Activated T-cell treated with anti-CD3 and anti-CD28 coated beads, Interleukin-2, amount 50 U/mL, for 4 hours (primary cell): ENCODE measurements at regions not wholly inside any gene's neighbourhood (a gene's known extent, or its start where the extent isn't known, plus 50 kb on each side); places are given as distances from the start of the nearest gene placed in this dataset.

ENCODE experiments used
- ATAC-seq, 2 donors: fragments of 200-7000 bp; cut with Tn5 transposase; one replicate each; pipeline ENCODE4 v1.10.0; 2021
- DNase-seq: peaks from one replicate; pipeline ENCODE4 v3.0.0-alpha.2; 2020
- H3K27me3 Mint-ChIP-seq: one replicate; pipeline ENCODE4 v1.8.0; 2021; ENCODE audit warnings: low read depth, mixed read lengths
- H3K36me3 Mint-ChIP-seq: one replicate; pipeline ENCODE4 v1.8.0; 2022; ENCODE audit warnings: mixed read lengths; ENCODE audit not compliant: insufficient read depth
- H3K4me1 Mint-ChIP-seq: one replicate; pipeline ENCODE4 v1.8.0; 2021; ENCODE audit warnings: low read depth, mixed read lengths
- H3K4me3 Mint-ChIP-seq: one replicate; pipeline ENCODE4 v1.8.0; 2021; ENCODE audit warnings: mild to moderate bottlenecking, moderate library complexity, mixed read lengths
- H3K9me3 Mint-ChIP-seq: one replicate; pipeline ENCODE4 v1.8.0; 2021; ENCODE audit warnings: mixed read lengths

- Mint-ChIP-seq H3K4me1 (peaks cover 2% of the 10 kb centered on the region), H3K4me3 (no peak overlapping the region), H3K9me3 (no peaks in the 10 kb centered on the region), H3K27me3 (peaks cover 40% of the 10 kb centered on the region), H3K36me3 (no peaks in the 10 kb centered on the region)
- DNase-seq (no peak), ATAC-seq (no peak)
These were observed 128.3 kb upstream of the PRMT8 start for GRCh38 chr12:3362737-3363136.

GRCh38 chr12:3363608-3364007 lies 127.4 kb upstream of the PRMT8 start:
- H3K27me3 Mint-ChIP-seq, result peaks cover 40% of the 10 kb centered on the region

GRCh38 chr12:3364226-3364625 lies 126.8 kb upstream of the PRMT8 start:
- peaks cover 2% of the 10 kb centered on the region for H3K4me1 Mint-ChIP-seq
- H3K36me3 Mint-ChIP-seq, result no peaks in the 10 kb centered on the region
- no peaks in the 10 kb centered on the region for H3K9me3 Mint-ChIP-seq
- H3K27me3 Mint-ChIP-seq, result peaks cover 40% of the 10 kb centered on the region
- ATAC-seq (no peak), DNase-seq (no peak)
- H3K4me3 Mint-ChIP-seq, result no peak overlapping the region

More at GRCh38 chr12:3363608-3364007, 127.4 kb upstream of the PRMT8 start:
- Mint-ChIP-seq H3K4me3 (no peak overlapping the region), H3K4me1 (peaks cover 2% of the 10 kb centered on the region), H3K9me3 (no peaks in the 10 kb centered on the region), H3K36me3 (no peaks in the 10 kb centered on the region)
- DNase-seq (no peak), ATAC-seq (no peak)

- H3K36me3 Mint-ChIP-seq, result no peaks in the 10 kb centered on the region
- H3K9me3 Mint-ChIP-seq, result no peaks in the 10 kb centered on the region
- peaks cover 2% of the 10 kb centered on the region for H3K4me1 Mint-ChIP-seq
- ATAC-seq (no peak), DNase-seq (no peak)
- peaks cover 40% of the 10 kb centered on the region for H3K27me3 Mint-ChIP-seq
- no peak overlapping the region for H3K4me3 Mint-ChIP-seq
These were observed 126.1 kb upstream of the PRMT8 start for GRCh38 chr12:3364661-3365462.

- Mint-ChIP-seq H3K4me3 (no peak overlapping the region), H3K36me3 (no peaks in the 10 kb centered on the region), H3K27me3 (peaks cover 35% of the 10 kb centered on the region), H3K9me3 (no peaks in the 10 kb centered on the region), H3K4me1 (peaks cover 2% of the 10 kb centered on the region)
- ATAC-seq (peak; percentile 36 to 43), DNase-seq (no peak)
These were observed 125.3 kb upstream of the PRMT8 start for GRCh38 chr12:3365463-3366411.

DNA sequence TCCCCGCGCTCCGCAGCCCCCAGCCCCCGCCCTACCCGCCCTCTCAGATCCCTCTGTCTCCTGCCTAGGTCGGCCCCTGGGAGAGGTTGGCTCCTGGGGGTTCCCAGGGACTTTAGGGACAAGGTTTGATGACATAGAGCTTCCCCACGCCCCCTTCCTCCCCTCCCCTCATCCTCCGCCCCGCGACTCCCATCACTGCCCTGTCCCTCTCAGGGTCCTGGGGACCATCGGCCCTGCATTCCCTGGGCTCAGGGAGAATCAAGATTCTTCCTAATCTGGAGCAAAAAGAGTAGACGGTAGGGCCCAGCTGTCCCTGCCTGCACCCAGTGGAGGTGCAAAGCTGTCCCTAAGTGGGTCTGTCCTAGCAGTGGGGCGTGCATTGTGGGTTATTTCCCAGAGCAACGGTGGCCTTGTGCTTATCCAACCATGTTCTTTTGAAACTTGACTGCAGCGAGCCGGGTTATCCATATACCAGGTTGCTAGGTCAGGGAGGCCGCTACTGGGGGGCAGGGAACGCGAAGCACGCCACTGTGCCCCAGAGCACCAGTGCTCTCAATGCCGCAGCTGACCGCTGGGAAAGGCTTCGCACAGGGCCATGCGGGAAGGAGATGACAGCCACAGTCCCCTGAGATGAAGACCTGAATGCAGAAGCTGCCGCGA lies 124.4 kb upstream of the PRMT8 start:
- peak in 1 of 2 donors; percentile 6 for ATAC-seq
- Mint-ChIP-seq H3K4me3 (no peak overlapping the region), H3K36me3 (no peaks in the 10 kb centered on the region), H3K9me3 (no peaks in the 10 kb centered on the region), H3K27me3 (peaks cover 30% of the 10 kb centered on the region), H3K4me1 (peaks cover 2% of the 10 kb centered on the region)
- no peak for DNase-seq

DNA sequence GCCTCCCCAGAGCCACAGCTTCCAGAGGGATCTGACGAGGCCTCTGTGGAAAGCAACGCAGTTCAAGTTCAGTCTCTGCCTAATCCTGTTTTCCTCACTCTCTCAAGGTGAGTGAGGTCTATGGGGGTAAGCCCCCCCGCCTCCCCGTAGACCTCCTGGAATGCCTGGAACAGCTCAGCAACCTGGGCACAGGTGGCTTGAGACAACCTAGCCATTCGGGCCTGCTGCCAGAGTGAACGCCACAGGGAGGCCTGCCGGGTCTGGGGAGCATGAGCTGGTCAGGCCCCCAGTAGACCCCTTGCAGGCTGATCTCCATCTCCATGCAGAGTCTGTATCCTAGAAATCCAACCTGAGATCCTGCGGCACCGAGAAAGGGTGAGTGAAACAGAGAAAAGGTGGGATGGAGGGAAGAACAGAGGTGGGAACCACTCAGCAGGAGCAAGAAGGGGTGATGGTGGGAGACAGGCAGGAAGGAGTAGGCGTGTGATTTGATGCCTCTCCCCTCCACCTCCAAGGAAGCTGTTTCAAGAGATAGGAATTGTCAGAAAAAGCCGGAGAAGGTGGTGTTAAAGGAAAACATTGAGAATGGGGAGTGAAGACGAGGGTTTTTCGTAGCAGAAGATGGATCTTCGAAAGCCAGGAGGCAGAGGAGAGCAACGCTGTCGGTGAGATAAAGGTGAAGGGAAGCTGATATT lies 123.1 kb upstream of the PRMT8 start:
- ATAC-seq, result no peak
- H3K27me3 Mint-ChIP-seq, result peaks cover 25% of the 10 kb centered on the region
- H3K9me3 Mint-ChIP-seq, result no peaks in the 10 kb centered on the region
- H3K36me3 Mint-ChIP-seq, result no peaks in the 10 kb centered on the region
- peaks cover 2% of the 10 kb centered on the region for H3K4me1 Mint-ChIP-seq
- DNase-seq, result no peak
- H3K4me3 Mint-ChIP-seq, result no peak overlapping the region

DNA sequence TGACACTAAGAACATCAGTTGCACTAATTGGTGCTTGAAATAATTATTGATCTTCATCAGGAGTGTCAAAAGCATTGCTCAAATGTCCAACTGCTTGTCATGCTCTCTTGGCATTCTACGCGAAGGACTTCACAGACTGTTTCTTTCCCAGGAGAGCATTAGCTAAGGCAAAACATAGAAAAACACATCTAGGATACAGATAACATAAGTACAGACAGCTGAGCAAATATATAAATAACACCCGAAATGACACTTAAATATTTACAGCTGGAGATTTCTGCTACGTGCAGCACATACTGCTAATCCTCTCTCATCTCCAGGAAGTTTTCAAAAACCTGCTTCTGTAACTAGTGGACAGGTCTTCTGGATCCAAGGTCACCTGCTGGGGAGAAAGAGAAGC lies 120.0 kb upstream of the PRMT8 start:
- no peaks in the 10 kb centered on the region for H3K4me1 Mint-ChIP-seq

GRCh38 chr12:3375326-3375725 lies 115.7 kb upstream of the PRMT8 start:
- ATAC-seq (no peak), DNase-seq (no peak)
- Mint-ChIP-seq H3K4me1 (no peaks in the 10 kb centered on the region), H3K27me3 (peaks cover 3% of the 10 kb centered on the region), H3K36me3 (no peaks in the 10 kb centered on the region), H3K4me3 (no peak overlapping the region), H3K9me3 (no peaks in the 10 kb centered on the region)

More for the DNA sequence above, 120.0 kb upstream of the PRMT8 start:
- ATAC-seq (no peak), DNase-seq (no peak)
- H3K9me3 Mint-ChIP-seq, result no peaks in the 10 kb centered on the region
- no peak overlapping the region for H3K4me3 Mint-ChIP-seq
- H3K27me3 Mint-ChIP-seq, result peaks cover 2% of the 10 kb centered on the region
- H3K36me3 Mint-ChIP-seq, result no peaks in the 10 kb centered on the region

- Mint-ChIP-seq H3K27me3 (peaks cover 11% of the 10 kb centered on the region), H3K4me1 (no peaks in the 10 kb centered on the region), H3K36me3 (no peaks in the 10 kb centered on the region), H3K9me3 (no peaks in the 10 kb centered on the region), H3K4me3 (no peak overlapping the region)
- DNase-seq, result no peak
- ATAC-seq, result no peak
These were observed 114.1 kb upstream of the PRMT8 start for GRCh38 chr12:3376779-3377455.

DNA sequence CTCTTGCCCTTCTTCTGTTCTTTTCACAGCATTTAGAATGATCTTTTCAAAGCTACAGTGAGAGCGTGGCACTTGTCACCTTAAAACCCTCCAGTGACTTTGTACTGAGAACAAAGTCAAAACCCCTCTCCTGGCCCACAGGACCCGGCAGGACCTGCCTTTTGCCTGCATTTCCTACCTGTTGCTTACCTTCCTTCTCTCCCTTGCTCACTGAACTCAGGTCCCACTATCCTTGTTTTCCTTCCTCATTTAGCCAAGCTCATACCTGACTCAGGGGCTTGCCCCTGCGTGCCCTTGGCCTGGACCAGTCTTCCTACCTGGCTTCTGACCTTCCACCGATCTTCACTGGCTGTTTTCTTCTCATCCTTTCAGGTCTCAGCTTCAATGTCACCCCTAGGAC lies 112.3 kb upstream of the PRMT8 start:
- DNase-seq (no peak), ATAC-seq (no peak)
- H3K4me1 Mint-ChIP-seq, result no peaks in the 10 kb centered on the region
- no peak overlapping the region for H3K4me3 Mint-ChIP-seq
- no peaks in the 10 kb centered on the region for H3K36me3 Mint-ChIP-seq
- peaks cover 13% of the 10 kb centered on the region for H3K27me3 Mint-ChIP-seq
- H3K9me3 Mint-ChIP-seq, result no peaks in the 10 kb centered on the region

- H3K27me3 Mint-ChIP-seq, result peaks cover 14% of the 10 kb centered on the region
- H3K4me1 Mint-ChIP-seq, result no peaks in the 10 kb centered on the region
- no peak overlapping the region for H3K4me3 Mint-ChIP-seq
- no peaks in the 10 kb centered on the region for H3K9me3 Mint-ChIP-seq
- ATAC-seq, result no peak
- no peak for DNase-seq
- no peaks in the 10 kb centered on the region for H3K36me3 Mint-ChIP-seq
These were observed 111.9 kb upstream of the PRMT8 start for GRCh38 chr12:3379079-3379478.

DNA sequence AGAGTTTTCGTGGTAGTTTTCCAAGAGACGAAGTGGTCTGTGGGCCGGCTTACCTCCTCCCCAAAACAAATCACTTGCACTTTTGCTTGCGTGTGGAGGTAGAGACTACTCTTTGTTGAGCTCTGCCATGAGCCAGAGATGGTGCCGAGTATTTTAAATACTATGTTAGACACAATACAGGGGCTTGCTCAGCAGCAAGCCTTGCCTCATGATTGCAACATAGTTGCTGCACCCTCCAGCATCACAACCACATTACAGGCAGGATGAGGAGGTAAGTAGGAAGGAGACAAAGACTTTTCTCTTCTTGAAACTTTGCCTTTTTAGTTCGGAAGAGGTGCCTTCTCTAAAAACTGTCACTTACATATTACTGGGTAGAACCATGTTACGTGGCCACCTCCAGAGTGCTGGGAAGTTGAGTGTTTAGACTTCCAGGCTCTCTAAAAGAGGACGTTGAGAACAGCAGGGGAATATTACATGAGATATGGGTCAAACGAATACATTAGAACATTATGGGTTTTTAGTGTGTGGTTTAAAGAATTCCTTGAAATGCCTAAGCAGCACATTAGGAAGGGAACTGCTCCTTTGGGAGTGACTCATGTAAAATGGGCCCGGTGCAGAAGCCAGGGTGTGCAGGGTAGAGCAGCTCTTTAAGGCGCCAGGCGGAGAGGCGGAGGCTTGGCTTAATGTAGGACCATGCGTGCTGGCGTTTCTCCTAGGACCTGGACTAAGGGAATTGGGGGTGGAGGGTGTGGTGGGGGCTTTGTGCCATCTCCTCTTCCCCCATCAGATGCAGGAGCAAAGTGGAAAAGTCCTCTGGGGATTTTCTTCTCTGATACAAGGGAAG lies 110.6 kb upstream of the PRMT8 start:
- no peaks in the 10 kb centered on the region for H3K9me3 Mint-ChIP-seq
- H3K36me3 Mint-ChIP-seq, result no peaks in the 10 kb centered on the region
- H3K4me3 Mint-ChIP-seq, result no peak overlapping the region
- DNase-seq, result no peak
- peaks cover 14% of the 10 kb centered on the region for H3K27me3 Mint-ChIP-seq
- H3K4me1 Mint-ChIP-seq, result no peaks in the 10 kb centered on the region
- ATAC-seq, result no peak
